HepG2 (cell line): ENCODE measurements at regions not wholly inside any gene's neighbourhood (a gene's known extent, or its start where the extent isn't known, plus 50 kb on each side); places are given as distances from the start of the nearest gene placed in this dataset.

Source experiments
- CREM ChIP-seq, 2 experiments: sonication (generic) in 1 of 2; formaldehyde crosslinking in 1 of 2; IDR thresholded peaks; 2 replicates each; pipeline versions ENCODE4 v1.4.0 to v1.6.1; 2016 to 2020; ENCODE audit warnings: antibody characterized with exemption in 1 of 2, mild to moderate bottlenecking in 1 of 2, missing genetic modification reagents in 1 of 2
- DDIT3 ChIP-seq: sonication (generic); formaldehyde crosslinking; IDR thresholded peaks from 2 replicates; pipeline ENCODE4 v1.4.0; 2020; ENCODE audit warnings: mild to moderate bottlenecking, missing genetic modification reagents
- GMEB1 ChIP-seq: sonication (generic); formaldehyde crosslinking; IDR thresholded peaks from 2 replicates; pipeline ENCODE4 v1.5.1; 2020; ENCODE audit warnings: missing genetic modification reagents, mild to moderate bottlenecking, borderline replicate concordance
- MEIS1 ChIP-seq: sonication (generic); formaldehyde crosslinking; IDR thresholded peaks from 2 replicates; pipeline ENCODE4 v1.9.0; 2021; ENCODE audit warnings: mild to moderate bottlenecking, missing genetic modification reagents, moderate library complexity, borderline replicate concordance
- NFYC ChIP-seq: IDR thresholded peaks from 2 replicates; pipeline ENCODE4 v1.6.1; 2016; ENCODE audit warnings: missing genetic modification reagents, missing compliant biosample characterization
- SAFB2 ChIP-seq: sonication (generic); formaldehyde crosslinking; IDR thresholded peaks from 2 replicates; pipeline ENCODE4 v1.5.1; 2020; ENCODE audit warnings: missing genetic modification reagents, low read depth, mild to moderate bottlenecking, borderline replicate concordance
- SMAD3 ChIP-seq: sonication (generic); formaldehyde crosslinking; IDR thresholded peaks from 2 replicates; pipeline ENCODE4 v1.4.0; 2020; ENCODE audit warnings: missing genetic modification reagents
- SYNCRIP ChIP-seq: fragments of 200-400 bp; formaldehyde crosslinking; IDR thresholded peaks from 2 replicates; pipeline ENCODE4 v1.6.1; 2018; ENCODE audit warnings: mild to moderate bottlenecking, low read depth, low read length; ENCODE audit not compliant: insufficient read depth
- ZNF318 ChIP-seq: sonication (generic); formaldehyde crosslinking; IDR thresholded peaks from 2 replicates; pipeline ENCODE4 v1.4.0; 2020; ENCODE audit warnings: mild to moderate bottlenecking, missing genetic modification reagents
- ZNF747 ChIP-seq: sonication (generic); formaldehyde crosslinking; IDR thresholded peaks from 2 replicates; pipeline ENCODE4 v1.8.1; 2023; ENCODE audit warnings: missing genetic modification reagents, mild to moderate bottlenecking, borderline replicate concordance

- TF ChIP-seq ZNF318 (CRISPR knock-in tag) (no peak), GMEB1 (CRISPR knock-in tag) (no peak), MEIS1 (CRISPR knock-in tag) (no peak), SYNCRIP (no peak), CREM (IDR thresholded peaks at IDR 0.05) (no peak), CREM (CRISPR knock-in tag; IDR thresholded peaks at IDR 0.05) (no peak), SMAD3 (no peak), ZNF747 (no peak), DDIT3 (CRISPR knock-in tag) (no peak), NFYC (CRISPR knock-in tag) (no peak), SAFB2 (no peak)
Observed at GRCh38 chr3:33957176-33957575, 158.7 kb downstream of the PDCD6IP start (continued).
